Large intestine (tissue), 3 donors: ENCODE measurements at regions not wholly inside any gene's neighbourhood (a gene's known extent, or its start where the extent isn't known, plus 50 kb on each side); places are given as distances from the start of the nearest gene placed in this dataset.

Experiments
- DNase-seq, 2 donors: peaks; one replicate each; pipeline versions ENCODE4 v3.0.0 to v3.0.0-alpha.2; 2013
- H3K27ac ChIP-seq: one replicate; pipeline ENCODE4 v1.5.1; 2013; ENCODE audit warnings: low read length
- H3K27me3 ChIP-seq: 2 replicates; pipeline ENCODE4 v1.6.1; 2013; ENCODE audit warnings: low read length; ENCODE audit not compliant: control insufficient read depth, insufficient read depth
- H3K36me3 ChIP-seq: 2 replicates; pipeline ENCODE4 v1.6.1; 2013; ENCODE audit warnings: low read length; ENCODE audit not compliant: control insufficient read depth, insufficient read depth
- H3K4me1 ChIP-seq: one replicate; pipeline ENCODE4 v1.6.1; 2013; ENCODE audit warnings: low read length; ENCODE audit not compliant: control insufficient read depth, insufficient read depth
- H3K4me3 ChIP-seq: one replicate; pipeline ENCODE4 v1.5.1; 2013; ENCODE audit warnings: low read length
- H3K9me3 ChIP-seq: one replicate; pipeline ENCODE4 v1.6.1; 2013; ENCODE audit warnings: mild to moderate bottlenecking, low read depth, low read length, moderate library complexity; ENCODE audit not compliant: control insufficient read depth
- WGBS: methylation state at CpG from one replicate; pipeline ENCODE4 v1.1.5; 2013; ENCODE audit warnings: low lambda C conversion rate; ENCODE audit not compliant: insufficient coverage; 5-methylcytosine and 5-hydroxymethylcytosine counted together

- no CpG with 5 or more reads among the region's 6 CpGs for WGBS
- Histone ChIP-seq H3K4me3 (no peak overlapping the region), H3K27ac (peak overlapping the region; percentile 12), H3K9me3 (peaks cover 5% of the 10 kb centered on the region), H3K36me3 (no peaks in the 10 kb centered on the region), H3K27me3 (no peaks in the 10 kb centered on the region), H3K4me1 (peaks cover 25% of the 10 kb centered on the region)
- DNase-seq = no peak
Observed at GRCh38 chr6:44049163-44049988, 77.9 kb downstream of the MRPL14 start.

- no CpG with 5 or more reads among the region's 6 CpGs for WGBS
- Histone ChIP-seq H3K27ac (no peak overlapping the region), H3K4me1 (peaks cover 33% of the 10 kb centered on the region), H3K4me3 (no peak overlapping the region), H3K27me3 (no peaks in the 10 kb centered on the region), H3K36me3 (no peaks in the 10 kb centered on the region), H3K9me3 (peaks cover 5% of the 10 kb centered on the region)
- no peak for DNase-seq
Observed at GRCh38 chr6:44048277-44048676, 79.0 kb downstream of the MRPL14 start.

- Histone ChIP-seq H3K4me3 (no peak overlapping the region), H3K4me1 (peaks cover 38% of the 10 kb centered on the region), H3K27me3 (no peaks in the 10 kb centered on the region), H3K36me3 (no peaks in the 10 kb centered on the region), H3K9me3 (peaks cover 5% of the 10 kb centered on the region), H3K27ac (no peak overlapping the region)
- DNase-seq = no peak
- WGBS = no CpG with 5 or more reads among the region's 3 CpGs
Observed at GRCh38 chr6:44047801-44048200, 79.5 kb downstream of the MRPL14 start.

GRCh38 chr6:44047179-44047546, 80.1 kb downstream of the MRPL14 start:
- Histone ChIP-seq H3K36me3 (no peaks in the 10 kb centered on the region), H3K27me3 (no peaks in the 10 kb centered on the region), H3K4me1 (peaks cover 44% of the 10 kb centered on the region), H3K4me3 (no peak overlapping the region), H3K9me3 (peaks cover 5% of the 10 kb centered on the region), H3K27ac (no peak overlapping the region)
- no CpG with 5 or more reads among the region's 2 CpGs for WGBS
- DNase-seq = no peak

- Histone ChIP-seq H3K27ac (no peak overlapping the region), H3K36me3 (no peaks in the 10 kb centered on the region), H3K4me1 (peaks cover 49% of the 10 kb centered on the region), H3K9me3 (peaks cover 5% of the 10 kb centered on the region), H3K4me3 (no peak overlapping the region), H3K27me3 (no peaks in the 10 kb centered on the region)
- DNase-seq = no peak
- WGBS = no CpG with 5 or more reads among the region's 6 CpGs
Observed at GRCh38 chr6:44046516-44047178, 80.6 kb downstream of the MRPL14 start.

GRCh38 chr6:44045672-44046015, 81.6 kb downstream of the MRPL14 start:
- H3K27me3 ChIP-seq = no peaks in the 10 kb centered on the region

GRCh38 chr6:44044940-44045671, 82.1 kb downstream of the MRPL14 start:
- peaks cover 44% of the 10 kb centered on the region for H3K4me1 ChIP-seq
- H3K4me3 ChIP-seq = no peak overlapping the region
- H3K9me3 ChIP-seq = peaks cover 5% of the 10 kb centered on the region
- no peaks in the 10 kb centered on the region for H3K27me3 ChIP-seq
- no peak for DNase-seq
- WGBS = no CpG with 5 or more reads among the region's 2 CpGs
- H3K27ac ChIP-seq = no peak overlapping the region
- H3K36me3 ChIP-seq = no peaks in the 10 kb centered on the region

More at GRCh38 chr6:44045672-44046015, 81.6 kb downstream of the MRPL14 start:
- no CpG with 5 or more reads among the region's 1 CpG for WGBS
- no peak for DNase-seq
- H3K27ac ChIP-seq = no peak overlapping the region
- no peak overlapping the region for H3K4me3 ChIP-seq
- peaks cover 5% of the 10 kb centered on the region for H3K9me3 ChIP-seq
- H3K36me3 ChIP-seq = no peaks in the 10 kb centered on the region
- H3K4me1 ChIP-seq = peaks cover 47% of the 10 kb centered on the region

- no peaks in the 10 kb centered on the region for H3K36me3 ChIP-seq
- H3K4me1 ChIP-seq = peaks cover 34% of the 10 kb centered on the region
- DNase-seq = no peak
- H3K27me3 ChIP-seq = no peaks in the 10 kb centered on the region
- no peak overlapping the region for H3K4me3 ChIP-seq
- H3K27ac ChIP-seq = peak overlapping the region; percentile 71
- H3K9me3 ChIP-seq = peaks cover 5% of the 10 kb centered on the region
- 100% methylated on average over 1 of the region's 6 CpGs for WGBS
Observed at GRCh38 chr6:44044154-44044539, 83.1 kb downstream of the MRPL14 start.

- no peaks in the 10 kb centered on the region for H3K36me3 ChIP-seq
- H3K27me3 ChIP-seq = no peaks in the 10 kb centered on the region
- H3K4me3 ChIP-seq = no peak overlapping the region
- peaks cover 5% of the 10 kb centered on the region for H3K9me3 ChIP-seq
- WGBS = no CpG with 5 or more reads among the region's 2 CpGs
- DNase-seq = peak in 1 of 2 donors; percentile 56
- H3K27ac ChIP-seq = peak overlapping the region; percentile 71
- H3K4me1 ChIP-seq = peaks cover 30% of the 10 kb centered on the region
Observed at GRCh38 chr6:44043479-44044153, 83.6 kb downstream of the MRPL14 start.

- peaks cover 27% of the 10 kb centered on the region for H3K4me1 ChIP-seq
- DNase-seq = peak; percentile 74 to 93
- no peak overlapping the region for H3K4me3 ChIP-seq
- peaks cover 5% of the 10 kb centered on the region for H3K9me3 ChIP-seq
- H3K27me3 ChIP-seq = no peaks in the 10 kb centered on the region
- peak overlapping the region; percentile 71 for H3K27ac ChIP-seq
- no CpG with 5 or more reads among the region's 1 CpG for whole genome bisulfite sequencing
- no peaks in the 10 kb centered on the region for H3K36me3 ChIP-seq
Observed at GRCh38 chr6:44042989-44043478, 84.2 kb downstream of the MRPL14 start.
